ENCODE measurements at regions not wholly inside any gene's neighbourhood (a gene's known extent, or its start where the extent isn't known, plus 50 kb on each side); places are given as distances from the start of the nearest gene placed in this dataset.

- DNase-seq (ENCODE audit: low spot score) (no peak), ATAC-seq (ENCODE audit: low FRiP score) (no peak)
- TF ChIP-seq CTCF (IDR thresholded peaks at IDR 0.05): no peak
These were observed 103.1 kb upstream of the PRLR start for GRCh38 chr5:35333366-35333765.

GRCh38 chr5:35331956-35332950 lies 102.0 kb upstream of the PRLR start:
- TF ChIP-seq CTCF (IDR thresholded peaks at IDR 0.05): no peak
- no peak for ATAC-seq (ENCODE audit: low FRiP score)

GRCh38 chr5:35325836-35326235 lies 95.5 kb upstream of the PRLR start:
- DNase-seq (ENCODE audit: low spot score): no peak
- no peak for ATAC-seq (ENCODE audit: low FRiP score)

More at GRCh38 chr5:35331956-35332950, 102.0 kb upstream of the PRLR start:
- no peak for DNase-seq (ENCODE audit: low spot score)

GRCh38 chr5:35324679-35325078 lies 94.4 kb upstream of the PRLR start:
- no peak for ATAC-seq (ENCODE audit: low FRiP score)
- no peak for DNase-seq (ENCODE audit: low spot score)
- no peak for TF ChIP-seq CTCF (IDR thresholded peaks at IDR 0.05)

More at GRCh38 chr5:35325836-35326235, 95.5 kb upstream of the PRLR start:
- no peak for TF ChIP-seq CTCF (IDR thresholded peaks at IDR 0.05)

- no peak for TF ChIP-seq CTCF (IDR thresholded peaks at IDR 0.05)
- DNase-seq (ENCODE audit: low spot score): no peak
- no peak for ATAC-seq (ENCODE audit: low FRiP score)
These were observed 93.9 kb upstream of the PRLR start for GRCh38 chr5:35324201-35324600.

- ATAC-seq (ENCODE audit: low FRiP score) (no peak), DNase-seq (ENCODE audit: low spot score) (no peak)
- TF ChIP-seq CTCF (IDR thresholded peaks at IDR 0.05): no peak
These were observed 89.7 kb upstream of the PRLR start for GRCh38 chr5:35320029-35320428.

Data from omental fat pad (tissue), 3 donors.